ENCODE measurements at regions not wholly inside any gene's neighbourhood (a gene's known extent, or its start where the extent isn't known, plus 50 kb on each side); places are given as distances from the start of the nearest gene placed in this dataset.

- no peak for TF ChIP-seq CTCF (IDR thresholded peaks at IDR 0.05; ENCODE audit: low read depth, low read length, poor library complexity, severe bottlenecking)
- TF ChIP-seq EZH2phosphoT487 (IDR thresholded peaks at IDR 0.05; ENCODE audit: borderline replicate concordance, low read length) = no peak
These were observed 800.1 kb downstream of the CDY2B start for GRCh38 chrY:17079887-17080286.
